NCI-H2227 treated with DMSO at 0.1 percent for 48 hours (cell line): ENCODE measurements at regions not wholly inside any gene's neighbourhood (a gene's known extent, or its start where the extent isn't known, plus 50 kb on each side); places are given as distances from the start of the nearest gene placed in this dataset.

Experiments
- DNase-seq: peaks from one replicate; lab custom pipeline; 2025; lab: John Stamatoyannopoulos, UW

DNA sequence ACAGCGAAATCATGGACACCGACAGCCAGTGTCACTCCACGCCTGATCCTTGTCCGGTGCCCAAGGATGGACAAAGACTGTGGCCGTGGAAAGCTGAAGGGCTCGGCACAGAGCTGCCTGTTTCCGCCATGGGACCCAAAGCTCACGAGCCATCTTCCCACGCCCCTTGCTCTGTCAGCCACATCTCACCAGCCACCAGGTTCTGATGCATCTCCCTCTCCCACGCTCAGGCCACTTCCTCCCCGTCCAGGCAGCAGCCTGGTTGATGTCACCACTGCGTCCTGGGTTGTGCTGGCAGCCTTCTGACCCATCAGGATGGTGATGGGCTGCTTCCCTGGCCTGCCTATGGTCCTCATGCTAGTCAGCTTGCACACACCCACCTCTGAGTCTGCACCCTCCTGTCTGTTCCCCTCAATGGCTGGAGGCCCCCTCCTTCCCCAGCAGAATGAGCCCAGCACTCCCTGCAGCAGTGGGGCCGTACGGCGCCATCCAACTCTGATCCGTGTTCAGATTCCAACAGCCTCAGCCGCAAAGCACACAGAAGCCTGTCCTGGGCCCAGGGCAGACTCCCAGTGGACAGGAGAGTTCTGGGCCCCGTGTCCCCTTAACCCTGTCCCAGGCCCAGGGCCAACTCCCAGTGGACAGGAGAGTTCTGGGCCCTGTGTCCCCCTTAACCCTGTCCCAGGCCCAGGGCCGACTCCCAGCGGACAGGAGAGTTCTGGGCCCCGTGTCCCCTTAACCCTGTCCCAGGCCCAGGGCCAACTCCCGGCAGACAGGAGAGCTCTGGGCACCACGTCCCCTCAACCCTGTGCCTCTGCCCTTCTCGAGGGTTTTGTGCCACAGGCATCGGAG is 259.5 kb downstream of the BRD1 start:
- no peak for DNase-seq

- no peak for DNase-seq
Observed at GRCh38 chr22:49566693-49567092, 261.0 kb downstream of the BRD1 start.

DNA sequence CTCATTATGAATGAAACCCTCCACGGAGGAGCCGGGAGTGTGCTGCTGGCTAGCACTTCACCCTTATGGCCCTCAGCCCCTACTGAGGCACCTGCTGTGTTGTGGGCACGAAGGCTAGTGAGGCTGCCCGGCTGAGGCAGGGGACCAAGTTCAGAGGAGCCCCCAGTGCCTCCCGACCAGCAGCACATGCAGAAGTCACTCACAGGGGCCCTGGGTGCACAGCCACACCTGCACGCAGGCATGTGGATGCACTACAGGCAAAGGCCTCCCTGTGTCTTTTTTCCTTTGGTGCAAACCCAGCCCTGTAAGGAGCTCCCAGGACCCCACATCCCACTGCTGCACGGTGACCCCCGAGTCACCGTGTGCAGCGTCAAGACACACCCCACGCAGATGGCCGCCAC is 261.5 kb downstream of the BRD1 start:
- no peak for DNase-seq

- DNase-seq, result no peak
Observed at GRCh38 chr22:49565516-49565855, 262.2 kb downstream of the BRD1 start.

- no peak for DNase-seq
Observed at GRCh38 chr22:49564666-49565515, 262.8 kb downstream of the BRD1 start.

GRCh38 chr22:49564054-49564453 is 263.6 kb downstream of the BRD1 start:
- DNase-seq, result no peak

DNA sequence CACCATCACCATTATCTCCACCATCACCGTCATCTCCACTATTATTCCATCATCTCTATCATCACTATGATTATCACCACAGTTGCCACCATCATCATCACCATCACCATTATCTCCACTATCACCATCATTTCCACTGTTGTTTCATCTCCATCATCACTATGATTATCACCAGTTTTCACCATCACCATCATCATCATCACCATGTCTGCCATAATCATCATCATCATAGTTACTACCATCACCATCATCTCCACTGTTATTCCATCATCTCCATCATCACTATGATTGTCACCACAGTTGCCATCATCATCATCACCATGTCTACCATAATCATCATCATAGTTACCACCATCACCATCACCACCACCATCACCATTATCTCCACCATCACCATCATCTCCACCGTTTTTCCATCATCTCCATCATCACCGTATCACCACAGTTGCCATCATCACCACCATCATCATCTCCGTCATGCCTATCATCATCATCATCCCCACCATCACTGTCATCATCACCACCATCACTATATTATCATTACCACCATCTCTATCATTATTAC is 264.9 kb downstream of the BRD1 start:
- DNase-seq, result no peak

DNA sequence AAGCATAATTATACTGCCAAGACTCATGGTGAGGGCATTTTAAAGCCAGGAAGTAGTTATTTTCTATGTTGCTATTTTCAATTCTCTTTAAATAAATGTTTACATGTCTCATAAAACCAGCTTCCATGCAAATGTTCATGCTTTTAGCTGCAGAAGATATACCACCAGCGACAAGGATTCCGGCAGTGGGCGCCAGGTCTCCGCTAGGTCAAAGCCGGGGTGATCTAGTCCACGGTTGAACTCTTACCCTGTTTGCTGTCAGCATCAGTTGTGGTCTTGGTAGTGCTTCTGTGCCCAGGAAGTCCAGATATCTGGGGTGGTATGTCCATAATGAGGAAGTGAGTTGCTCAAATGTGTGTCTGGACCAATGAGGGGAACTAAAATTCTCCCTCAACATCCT is 265.7 kb downstream of the BRD1 start:
- no peak for DNase-seq

GRCh38 chr22:49561338-49561737 is 266.3 kb downstream of the BRD1 start:
- DNase-seq, result no peak

GRCh38 chr22:49555526-49555925 is 272.1 kb downstream of the BRD1 start:
- DNase-seq, result no peak

DNA sequence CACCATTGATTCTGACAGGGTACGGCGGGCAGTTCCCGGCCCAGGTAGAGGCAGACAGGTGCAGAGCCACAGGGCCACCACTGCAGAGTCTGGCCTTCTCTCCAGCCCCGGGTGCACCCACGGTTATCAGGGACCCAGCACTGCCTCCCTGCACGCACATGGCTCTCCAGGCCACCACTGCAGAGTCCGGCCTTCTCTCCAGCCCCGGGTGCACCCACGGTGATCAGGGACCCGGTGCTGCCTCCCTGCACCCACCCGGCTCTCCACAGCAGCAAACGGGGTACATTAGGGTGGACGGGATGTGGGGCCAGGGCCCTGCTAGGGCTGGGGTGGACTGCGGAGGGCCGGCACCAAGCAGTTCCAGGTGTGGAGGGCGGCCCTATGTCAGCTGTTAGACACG is 272.9 kb downstream of the BRD1 start:
- DNase-seq, result no peak

DNA sequence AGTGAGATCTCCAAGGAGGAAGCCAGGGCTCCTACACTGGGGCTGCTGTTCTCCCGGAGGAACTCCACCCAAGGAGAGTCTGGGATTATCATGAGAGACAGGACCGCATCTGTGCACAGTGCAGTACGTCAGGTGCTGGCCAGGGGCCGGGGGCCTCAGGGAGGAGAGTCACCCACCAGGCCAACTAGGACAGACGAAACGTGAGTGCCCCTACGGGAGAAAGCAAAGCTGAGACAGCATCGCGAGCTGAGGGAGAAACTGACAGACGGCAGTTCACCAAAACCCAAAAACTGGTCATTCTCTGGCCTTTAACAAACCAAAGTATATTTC is 273.4 kb downstream of the BRD1 start:
- DNase-seq, result no peak

DNA sequence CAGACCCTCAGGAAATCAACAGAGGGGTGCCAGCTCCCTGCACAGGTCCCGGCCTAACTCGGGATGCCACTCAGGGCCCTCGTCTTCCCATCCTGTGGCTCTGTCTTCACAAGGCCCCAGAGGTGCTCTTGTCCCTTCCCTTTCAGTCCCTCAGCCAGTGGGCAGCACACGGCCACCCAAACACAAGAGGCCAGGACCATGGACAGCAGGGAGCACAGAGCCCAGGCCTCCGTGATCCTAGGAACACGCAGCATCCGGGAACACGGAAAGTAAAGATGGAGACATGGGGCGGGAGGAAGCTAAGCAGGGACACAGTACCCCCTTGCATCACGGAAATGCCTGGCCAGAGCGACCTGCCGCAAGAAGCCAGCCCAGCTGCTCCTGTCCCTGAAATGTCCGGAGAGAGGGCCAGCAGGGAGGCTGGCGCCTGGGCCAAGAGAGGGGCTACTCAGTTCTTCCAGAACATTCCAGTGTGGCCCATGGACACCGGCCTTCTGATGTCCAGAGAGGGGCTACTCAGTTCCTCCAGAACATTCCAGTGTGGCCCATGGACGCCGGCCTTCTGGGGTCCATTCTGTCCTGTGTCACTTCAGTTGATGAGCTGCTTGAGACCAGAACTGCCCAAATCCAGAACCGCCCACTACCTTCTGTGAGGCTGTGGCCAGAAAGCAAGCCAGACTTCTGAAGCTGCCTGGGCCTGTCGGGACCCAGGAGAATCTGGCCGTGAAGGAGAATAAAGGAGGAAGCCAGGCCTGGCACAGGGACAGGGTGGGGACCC is 274.0 kb downstream of the BRD1 start:
- no peak for DNase-seq

DNA sequence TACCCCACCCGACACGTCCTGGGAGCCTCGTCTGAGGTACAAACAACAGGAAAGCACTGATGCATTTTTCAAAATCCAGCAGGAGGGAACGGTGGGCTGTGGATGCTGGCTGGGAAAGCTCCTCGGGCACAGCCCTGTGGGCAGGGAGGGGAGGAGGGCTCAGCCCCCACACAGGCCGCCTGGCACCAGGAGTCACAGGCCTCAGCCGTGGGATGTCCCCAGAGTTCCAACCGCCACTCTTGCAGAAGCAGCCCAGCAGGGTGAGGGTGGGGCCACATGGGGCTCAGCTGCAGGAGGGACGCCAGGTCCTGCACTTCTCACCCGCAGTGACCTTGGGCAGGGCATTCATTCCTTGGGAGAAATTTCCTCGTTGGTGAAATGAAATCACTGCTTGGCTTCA is 274.6 kb downstream of the BRD1 start:
- DNase-seq, result no peak

DNA sequence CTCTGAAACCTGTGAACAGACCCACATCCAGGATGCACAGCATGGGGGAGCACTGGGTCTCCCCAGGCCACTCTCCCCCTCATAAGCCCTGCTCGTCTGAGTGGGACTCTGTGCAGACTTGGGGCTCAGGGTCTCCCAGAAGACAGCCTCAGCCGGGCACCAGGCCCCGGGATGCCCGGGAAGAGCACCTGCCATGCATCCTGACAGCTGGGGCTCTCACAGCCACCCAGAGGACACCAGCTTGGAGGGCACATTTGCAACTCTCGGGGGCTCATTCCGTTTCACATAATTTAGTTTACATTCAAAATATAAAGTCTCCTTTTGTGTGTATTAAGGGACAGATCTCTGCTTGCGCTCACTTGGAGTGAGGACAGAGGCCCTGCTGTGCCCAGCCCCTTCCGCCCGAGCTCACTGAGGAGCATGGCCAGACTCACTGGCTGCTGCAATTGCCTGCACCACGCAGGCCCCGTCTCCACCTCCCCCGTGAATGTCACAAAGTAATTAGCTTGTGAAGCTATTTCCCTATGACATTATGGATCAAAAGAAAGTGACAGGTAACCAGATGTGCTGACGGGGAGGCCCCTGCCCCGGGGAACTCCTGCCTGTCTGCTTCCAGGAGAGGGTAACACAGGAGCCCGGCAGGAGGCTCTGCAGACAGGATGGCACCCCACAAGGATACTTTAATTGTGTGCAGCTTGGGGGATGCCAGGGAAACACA is 275.6 kb downstream of the BRD1 start:
- DNase-seq, result no peak

DNA sequence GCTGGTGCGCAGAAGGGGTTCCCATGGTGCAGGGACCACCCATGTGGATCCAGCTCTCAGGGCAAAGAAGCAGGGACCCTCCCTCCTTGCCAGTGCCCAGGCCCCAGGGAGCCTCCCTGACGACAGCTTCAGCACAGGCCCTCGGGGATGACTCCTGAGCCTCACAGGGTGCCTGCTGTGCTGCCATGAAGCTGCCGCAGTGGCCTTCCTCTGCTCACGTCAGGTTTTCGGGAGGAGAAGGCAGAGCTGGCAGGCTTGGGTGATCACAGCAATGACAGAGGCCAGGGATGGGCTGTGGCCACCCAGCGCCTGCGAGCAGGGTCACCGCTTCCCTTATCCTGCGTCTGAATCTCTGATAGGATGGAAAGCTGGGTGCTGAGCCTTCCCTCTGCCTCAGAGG is 276.2 kb downstream of the BRD1 start:
- DNase-seq, result no peak

GRCh38 chr22:49550766-49551362 is 276.8 kb downstream of the BRD1 start:
- DNase-seq, result no peak

DNA sequence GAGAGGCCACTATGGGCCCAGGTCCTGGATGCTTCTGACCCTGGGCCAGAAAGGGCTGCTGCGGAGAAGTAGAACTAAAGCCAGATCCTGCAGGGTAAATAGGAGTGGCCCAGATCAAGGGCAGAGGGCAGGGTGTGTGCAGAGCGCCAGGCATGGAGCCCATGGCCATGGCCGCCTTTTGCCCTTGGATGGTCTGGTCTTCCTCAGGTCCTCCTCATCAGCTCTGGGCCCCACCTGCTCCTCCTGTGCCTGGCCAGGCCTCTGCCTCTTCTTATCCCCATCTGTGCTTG is 277.6 kb downstream of the BRD1 start:
- no peak for DNase-seq

- no peak for DNase-seq
Observed at GRCh38 chr22:49549256-49550140, 278.2 kb downstream of the BRD1 start.

GRCh38 chr22:49548356-49549202 is 279.1 kb downstream of the BRD1 start:
- no peak for DNase-seq
